K562 (cell line): ENCODE measurements at regions not wholly inside any gene's neighbourhood (a gene's known extent, or its start where the extent isn't known, plus 50 kb on each side); places are given as distances from the start of the nearest gene placed in this dataset.

Experiments used
- ATAC-seq: fragments of 200-7000 bp; cut with Tn5 transposase; 3 replicates; pipeline ENCODE4 v1.9.1; 2020; ENCODE audit warnings: moderate library complexity
- BruUV-seq: library from RNA; stranded (reverse); fragments of 400-500 nt; replicated peaks from 2 replicates; lab custom pipeline; 2021; lab: Mats Ljungman, UMichigan
- CTCF ChIA-PET: fragments of 300-600 bp; formaldehyde crosslinking; extraction: SDS; loops from one replicate; lab custom pipeline; 2021; ENCODE audit warnings: low intra/inter-chr PET ratio; lab: Yijun Ruan, JAX
- POLR2A ChIA-PET: fragments of 300-600, 350-650 bp; sonication (Branson Sonifier 250); formaldehyde crosslinking; extraction: SDS; loops from one replicate; lab custom pipeline; 2021; ENCODE audit warnings: antibody characterized with exemption, inconsistent platforms; lab: Yijun Ruan, JAX
- DNase-seq, 4 experiments: peaks; one replicate each; pipeline versions ENCODE4 v3.0.0 to v3.0.0-alpha.2; 2011 to 2018; ENCODE audit warnings: low spot score in 3 of 4, mixed read lengths in 3 of 4; ENCODE audit errors: extremely low read depth in 1 of 4
- FAIRE-seq: peaks from 2 replicates; lab custom pipeline; 2011; peaks lifted over from hg19 to GRCh38; lab: Jason Lieb, UNC
- H2AFZ ChIP-seq: 2 replicates; pipeline ENCODE4 v1.6.0; 2011; ENCODE audit warnings: low read depth, low read length, control low read depth, inconsistent platforms
- H3K27ac ChIP-seq: fragments of 200-600 bp; 3 replicates; pipeline ENCODE4 v1.8.0; 2011; ENCODE audit warnings: low read depth, mild to moderate bottlenecking, control low read depth, inconsistent platforms, low read length, moderate library complexity, mixed read lengths; ENCODE audit errors: extremely low read depth
- H3K27me3 ChIP-seq, 2 experiments: fragments of 300-600 bp in 1 of 2; 2 replicates in 1 of 2; 3 replicates in 1 of 2; pipeline versions ENCODE4 v1.6.0 to v1.8.0; 2011; ENCODE audit warnings: inconsistent platforms in 2 of 2, low read length in 2 of 2, mild to moderate bottlenecking in 1 of 2, mixed read lengths in 1 of 2, moderate library complexity in 1 of 2; ENCODE audit not compliant: control insufficient read depth in 2 of 2, insufficient read depth in 2 of 2
- H3K36me3 ChIP-seq: fragments of 300-600 bp; 3 replicates; pipeline ENCODE4 v1.8.0; 2011; ENCODE audit warnings: mild to moderate bottlenecking, low read length, inconsistent platforms; ENCODE audit not compliant: control insufficient read depth, insufficient read depth
- H3K4me1 ChIP-seq, 2 experiments: fragments of 200-600 bp in 1 of 2; replicated peaks in 1 of 2; 2 replicates in 1 of 2; 3 replicates in 1 of 2; pipeline versions ENCODE4 v1.5.1 to v1.8.0; 2011; ENCODE audit warnings: inconsistent platforms in 2 of 2, low read length in 2 of 2, mild to moderate bottlenecking in 1 of 2, mixed read lengths in 1 of 2, moderate library complexity in 1 of 2; ENCODE audit not compliant: control insufficient read depth in 2 of 2, insufficient read depth in 2 of 2
- H3K4me2 ChIP-seq: 2 replicates; pipeline ENCODE4 v1.6.1; 2011; ENCODE audit warnings: low read length, control low read depth, inconsistent platforms, mixed read lengths; ENCODE audit not compliant: insufficient read depth
- H3K4me3 ChIP-seq: fragments of 200-600 bp; sonication (generic), shearing (Covaris generic); 2 replicates; pipeline ENCODE4 v1.5.1; 2016; ENCODE audit warnings: control low read depth, inconsistent platforms
- H3K79me2 ChIP-seq: fragments of 200-600 bp; 3 replicates; pipeline ENCODE4 v1.8.0; 2011; ENCODE audit warnings: low read length, inconsistent platforms; ENCODE audit not compliant: control insufficient read depth, insufficient read depth
- H3K9ac ChIP-seq, 2 experiments: 2 replicates each; pipeline versions ENCODE4 v1.6.0 to v1.6.1; 2011; ENCODE audit warnings: low read depth in 2 of 2, low read length in 2 of 2, control low read depth in 1 of 2, inconsistent platforms in 1 of 2, mild to moderate bottlenecking in 1 of 2, mixed read lengths in 1 of 2; ENCODE audit not compliant: insufficient read depth in 1 of 2
- H3K9me1 ChIP-seq: one replicate; pipeline ENCODE4 v1.6.0; 2011; ENCODE audit warnings: inconsistent platforms, mild to moderate bottlenecking, low read length, moderate library complexity; ENCODE audit not compliant: control insufficient read depth, insufficient read depth
- H3K9me3 ChIP-seq: replicated peaks from 2 replicates; pipeline ENCODE4 v1.5.1; 2011; ENCODE audit warnings: low read depth, low read length, inconsistent platforms; ENCODE audit not compliant: control insufficient read depth, insufficient read depth
- H4K20me1 ChIP-seq: replicated peaks from 2 replicates; pipeline ENCODE4 v1.6.1; 2011; ENCODE audit warnings: low read length, inconsistent platforms, mixed read lengths; ENCODE audit not compliant: control insufficient read depth, insufficient read depth
- CAMTA2 ChIP-seq: fragments of 250-450 bp; sonication (Bioruptor Pico); conservative IDR thresholded peaks from 2 replicates; pipeline ENCODE4 v1.5.1; 2022
- DDX20 ChIP-seq: fragments of 450-650 bp; IDR thresholded peaks from 2 replicates; pipeline ENCODE4 v1.6.1; 2016; ENCODE audit warnings: missing genetic modification characterization, low read depth, mild to moderate bottlenecking, missing compliant biosample characterization, moderate library complexity
- GABPA ChIP-seq: fragments of 200-800 bp; sonication (Bioruptor generic); conservative IDR thresholded peaks from 2 replicates; pipeline ENCODE4 v1.6.1; 2016; ENCODE audit warnings: low read depth, missing genetic modification characterization, missing compliant biosample characterization
- HDAC2 ChIP-seq: fragments of 450-650 bp; IDR thresholded peaks from 2 replicates; pipeline ENCODE4 v1.6.1; 2016; ENCODE audit warnings: mild to moderate bottlenecking
- HMG20B ChIP-seq: fragments of 250-450 bp; sonication (Bioruptor Pico); IDR thresholded peaks from 2 replicates; pipeline ENCODE4 v1.5.0; 2021; ENCODE audit warnings: mild to moderate bottlenecking
- LCOR ChIP-seq: sonication (generic); formaldehyde crosslinking; IDR thresholded peaks from 2 replicates; pipeline ENCODE4 v1.8.0; 2022; ENCODE audit warnings: mild to moderate bottlenecking, missing genetic modification reagents
- MBD1 ChIP-seq: fragments of 250-450 bp; sonication (Bioruptor Pico); IDR thresholded peaks from 2 replicates; pipeline ENCODE4 v1.8.0; 2022; ENCODE audit warnings: inconsistent platforms
- MITF ChIP-seq: IDR thresholded peaks from 2 replicates; pipeline ENCODE4 v1.6.1; 2014; ENCODE audit warnings: antibody characterized with exemption
- NCOA4 ChIP-seq: fragments of 450-650 bp; IDR thresholded peaks from 2 replicates; pipeline ENCODE4 v1.6.1; 2018; ENCODE audit warnings: mild to moderate bottlenecking; ENCODE audit not compliant: partially characterized antibody
- SRF ChIP-seq, 2 experiments: fragments of 250-450, 450-650 bp in 1 of 2; sonication (Bioruptor Pico) in 1 of 2; sonication (generic) in 1 of 2; formaldehyde crosslinking; IDR thresholded peaks; 2 replicates each; pipeline versions ENCODE4 v1.5.0 to v1.5.1; 2020 to 2022; ENCODE audit warnings: mild to moderate bottlenecking in 1 of 2, missing genetic modification reagents in 1 of 2
- TAF1 ChIP-seq: IDR thresholded peaks from 2 replicates; pipeline ENCODE4 v1.6.1; 2011; ENCODE audit warnings: mild to moderate bottlenecking, low read length, moderate library complexity; ENCODE audit not compliant: insufficient read depth, control insufficient read depth, severe bottlenecking; ENCODE audit errors: extremely low read depth
- ZBTB26 ChIP-seq: fragments of 450-650 bp; formaldehyde crosslinking; IDR thresholded peaks from 2 replicates; pipeline ENCODE4 v1.4.0; 2022; ENCODE audit warnings: missing genetic modification characterization
- ZNF146 ChIP-seq: IDR thresholded peaks from one replicate; pipeline ENCODE4 v1.6.1; 2018; ENCODE audit warnings: missing compliant biosample characterization; ENCODE audit not compliant: unreplicated experiment
- ZNF347 ChIP-seq: fragments of 450-650 bp; formaldehyde crosslinking; IDR thresholded peaks from 2 replicates; pipeline ENCODE4 v1.4.0; 2020; ENCODE audit warnings: low read depth, mild to moderate bottlenecking, moderate library complexity
- ZNF583 ChIP-seq: fragments of 250-450 bp; sonication (Bioruptor Pico); IDR thresholded peaks from 2 replicates; pipeline ENCODE4 v1.4.0; 2020
- ZNF707 ChIP-seq: fragments of 250-450 bp; sonication (Bioruptor Pico); conservative IDR thresholded peaks from 2 replicates; pipeline ENCODE4 v1.8.0; 2022; ENCODE audit warnings: inconsistent platforms, mild to moderate bottlenecking, moderate library complexity
- WGBS: fragments of 100-300 bp; shearing (Covaris generic); methylation state at CpG from one replicate; pipeline ENCODE4 v1.1.6; 2016; ENCODE audit warnings: low coverage, mixed read lengths; ENCODE audit not compliant: insufficient coverage; ENCODE audit errors: missing lambda C conversion rate; 5-methylcytosine and 5-hydroxymethylcytosine counted together
- in situ Hi-C: fragments of 300-500 bp; cut with MboI; formaldehyde crosslinking; loops from 4 replicates; pipeline ENCODE4 v1.15.0; 2018; ENCODE audit warnings: inconsistent platforms, mixed read lengths
- intact Hi-C: fragments of 100-400 bp; cut with micrococcal nuclease; formaldehyde crosslinking; loops from 2 replicates; pipeline ENCODE4 v1.14.2; 2022

- DNase-seq = no peak
- TF ChIP-seq ZNF146 (CRISPR knock-in tag) = no peak
- TF ChIP-seq LCOR (CRISPR knock-in tag) = no peak
- TF ChIP-seq CAMTA2 = no peak
- TF ChIP-seq MBD1 (CRISPR knock-in tag) = no peak
- no peak for TF ChIP-seq HDAC2
- no peak for TF ChIP-seq HMG20B (CRISPR knock-in tag)
- TF ChIP-seq MITF = no peak
- no peak for TF ChIP-seq SRF (CRISPR knock-in tag; IDR thresholded peaks at IDR 0.05)
- no peak for TF ChIP-seq GABPA (tag)
- TF ChIP-seq ZNF707 (CRISPR knock-in tag) = no peak
- no peak for TF ChIP-seq ZNF583 (CRISPR knock-in tag)
- no peak for TF ChIP-seq ZBTB26 (CRISPR knock-in tag)
- TF ChIP-seq TAF1 = no peak
- no peak for TF ChIP-seq NCOA4
- no peak for TF ChIP-seq DDX20 (tag)
- no peak for TF ChIP-seq ZNF347 (CRISPR knock-in tag)
- no peak overlapping the region for H3K4me2 ChIP-seq
- no peak overlapping the region for H3K27ac ChIP-seq
- no TSS peak for BruUV-seq
- H3K79me2 ChIP-seq = no peaks in the 10 kb centered on the region
- no peaks in the 10 kb centered on the region for H3K9me1 ChIP-seq
- POLR2A ChIA-PET = no interaction called here
- no peaks in the 10 kb centered on the region for H3K27me3 ChIP-seq
- H3K9me3 ChIP-seq = no peaks in the 10 kb centered on the region
- H4K20me1 ChIP-seq = no peaks in the 10 kb centered on the region
- intact Hi-C loops (no loop called here), in situ Hi-C loops (no loop called here)
- 3% methylated on average over 2 of the region's 2 CpGs for WGBS
- ATAC-seq = no peak
- no peak for FAIRE-seq
- H3K9ac ChIP-seq = no peak overlapping the region
- no peak overlapping the region for H3K4me3 ChIP-seq
- H2AFZ ChIP-seq = no peak overlapping the region
- no peaks in the 10 kb centered on the region for H3K36me3 ChIP-seq
- CTCF ChIA-PET = no interaction called here
- H3K4me1 ChIP-seq = no peaks in the 10 kb centered on the region
Measured at GRCh38 chr7:41048771-41049170, 654.1 kb downstream of the INHBA start.
